ENCODE measurements at regions not wholly inside any gene's neighbourhood (a gene's known extent, or its start where the extent isn't known, plus 50 kb on each side); places are given as distances from the start of the nearest gene placed in this dataset.
A peak's percentile ranks its signal among the peaks of the same experiment; 100 is the strongest.

DNA sequence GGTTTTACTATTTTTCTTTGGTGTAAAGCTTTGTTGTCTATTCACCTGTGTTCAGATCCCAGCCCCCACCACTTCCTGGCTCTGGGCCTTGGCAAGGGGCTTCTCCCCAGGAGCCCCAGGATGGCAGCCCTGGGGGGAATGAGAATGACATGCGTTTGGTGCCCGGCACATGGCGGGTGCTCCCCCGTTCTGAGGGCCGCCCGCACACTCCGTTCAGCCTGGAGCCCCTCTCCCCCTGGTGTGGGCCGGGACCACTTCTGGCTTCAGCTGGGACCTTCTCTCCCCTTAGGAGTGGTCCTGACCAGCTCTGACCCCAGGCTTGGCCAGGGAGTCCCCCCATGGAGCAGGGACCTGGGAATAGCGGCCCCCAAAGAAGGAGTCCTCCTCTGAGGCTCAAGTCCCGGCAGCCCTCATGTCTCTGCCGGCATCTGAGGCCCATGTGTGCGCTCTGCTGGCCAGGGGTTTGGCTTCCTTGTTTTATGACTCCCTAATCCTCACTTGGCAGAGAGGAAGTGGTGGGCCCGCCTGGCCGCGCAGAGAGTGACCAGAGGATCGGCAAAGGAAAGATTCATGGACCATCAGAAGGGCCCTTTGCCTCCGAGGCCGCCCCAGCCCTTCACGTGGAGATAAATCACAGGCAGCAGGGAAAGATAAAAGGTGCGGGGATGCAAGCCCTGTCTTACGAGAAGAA, 57.0 kb upstream of the LMX1B start:
- H3K4me1 ChIP-seq = no peaks in the 10 kb centered on the region
- TF ChIP-seq, protein P1, sequence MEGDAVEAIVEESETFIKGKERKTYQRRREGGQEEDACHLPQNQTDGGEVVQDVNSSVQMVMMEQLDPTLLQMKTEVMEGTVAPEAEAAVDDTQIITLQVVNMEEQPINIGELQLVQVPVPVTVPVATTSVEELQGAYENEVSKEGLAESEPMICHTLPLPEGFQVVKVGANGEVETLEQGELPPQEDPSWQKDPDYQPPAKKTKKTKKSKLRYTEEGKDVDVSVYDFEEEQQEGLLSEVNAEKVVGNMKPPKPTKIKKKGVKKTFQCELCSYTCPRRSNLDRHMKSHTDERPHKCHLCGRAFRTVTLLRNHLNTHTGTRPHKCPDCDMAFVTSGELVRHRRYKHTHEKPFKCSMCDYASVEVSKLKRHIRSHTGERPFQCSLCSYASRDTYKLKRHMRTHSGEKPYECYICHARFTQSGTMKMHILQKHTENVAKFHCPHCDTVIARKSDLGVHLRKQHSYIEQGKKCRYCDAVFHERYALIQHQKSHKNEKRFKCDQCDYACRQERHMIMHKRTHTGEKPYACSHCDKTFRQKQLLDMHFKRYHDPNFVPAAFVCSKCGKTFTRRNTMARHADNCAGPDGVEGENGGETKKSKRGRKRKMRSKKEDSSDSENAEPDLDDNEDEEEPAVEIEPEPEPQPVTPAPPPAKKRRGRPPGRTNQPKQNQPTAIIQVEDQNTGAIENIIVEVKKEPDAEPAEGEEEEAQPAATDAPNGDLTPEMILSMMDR (IDR thresholded peaks at IDR 0.05; ENCODE audit: borderline replicate concordance) = no peak
- H3K27me3 ChIP-seq (ENCODE audit: low read depth) = peaks cover 21% of the 10 kb centered on the region
- H3K4me3 ChIP-seq = no peak overlapping the region
- H3K36me3 ChIP-seq = no peaks in the 10 kb centered on the region
- no peak for DNase-seq
- no peak overlapping the region for H3K27ac ChIP-seq (replicated peaks)
- intact Hi-C loops (cut with micrococcal nuclease) = loop anchor here (5.0 kb wide), 1 partner anchor 54 kb away; no protein-coding TSS in a partner anchor
- H3K9me3 ChIP-seq (replicated peaks) = no peaks in the 10 kb centered on the region

DNA sequence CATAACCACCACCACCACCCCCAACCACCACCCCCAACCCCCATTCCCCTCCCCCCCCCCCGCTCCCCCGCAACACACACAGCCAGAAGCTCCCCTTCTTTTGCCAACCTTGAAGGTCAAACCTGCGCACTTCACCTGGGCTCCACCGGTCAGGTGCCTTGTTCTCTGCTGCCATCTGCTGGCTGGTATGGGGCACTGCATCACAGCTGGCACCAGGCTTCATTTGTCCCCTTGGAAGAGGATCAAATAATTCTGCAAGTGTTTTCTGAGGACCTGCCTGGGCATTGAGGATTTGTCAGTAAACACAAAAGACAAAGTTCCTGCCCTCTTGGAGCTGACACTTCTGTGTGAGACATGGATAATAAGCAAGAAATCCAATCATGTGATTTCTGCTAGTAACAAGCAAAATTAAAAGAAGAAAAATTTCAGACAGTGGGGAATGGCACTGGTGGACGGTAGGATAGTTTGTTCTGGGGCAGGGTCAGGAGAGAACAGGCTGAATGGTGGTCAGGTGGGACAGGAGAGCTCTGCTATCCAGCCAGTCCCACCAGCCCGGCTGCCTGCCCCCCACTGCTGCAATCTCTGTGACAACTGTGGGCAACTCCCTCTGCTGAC, 55.6 kb upstream of the LMX1B start:
- Histone ChIP-seq H3K36me3 (no peaks in the 10 kb centered on the region), H3K9me3 (replicated peaks) (no peaks in the 10 kb centered on the region), H3K27ac (replicated peaks) (no peak overlapping the region), H3K4me1 (no peaks in the 10 kb centered on the region), H3K4me3 (no peak overlapping the region), H3K27me3 (ENCODE audit: low read depth) (peaks cover 35% of the 10 kb centered on the region)
- DNase-seq = peak; percentile 46
- TF ChIP-seq, protein P1 (IDR thresholded peaks at IDR 0.05; ENCODE audit: borderline replicate concordance) = peak; percentile 89
- intact Hi-C loops (cut with micrococcal nuclease) = loop anchor here (5.0 kb wide), 1 partner anchor 56 kb away; no protein-coding TSS in a partner anchor

DNA sequence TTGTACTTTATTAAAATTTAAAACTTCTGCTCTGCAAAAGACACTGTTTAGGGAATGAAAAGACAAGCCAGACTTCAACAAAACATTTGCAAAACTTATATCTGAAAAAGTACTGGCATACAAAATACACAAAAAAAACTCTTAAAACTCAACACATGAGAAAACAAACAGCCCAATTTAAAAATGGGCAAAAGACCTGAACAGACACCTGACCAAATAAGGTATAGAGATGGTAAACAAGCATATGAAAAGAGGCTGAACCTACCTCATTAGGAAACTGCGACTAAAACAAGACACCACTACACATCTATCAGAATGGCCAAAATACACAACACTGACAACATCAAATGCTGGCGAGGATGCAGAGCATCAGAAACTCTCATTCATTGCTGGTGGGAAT, 54.4 kb upstream of the LMX1B start:
- intact Hi-C loops (cut with micrococcal nuclease) = loop anchor here (5.0 kb wide), 1 partner anchor 57 kb away; no protein-coding TSS in a partner anchor
- peaks cover 46% of the 10 kb centered on the region for H3K27me3 ChIP-seq (ENCODE audit: low read depth)
- no peak for DNase-seq
- TF ChIP-seq, protein P1 (IDR thresholded peaks at IDR 0.05; ENCODE audit: borderline replicate concordance) = no peak
- H3K4me3 ChIP-seq = no peak overlapping the region
- no peaks in the 10 kb centered on the region for H3K4me1 ChIP-seq
- no peaks in the 10 kb centered on the region for H3K9me3 ChIP-seq (replicated peaks)
- H3K27ac ChIP-seq (replicated peaks) = no peak overlapping the region
- no peaks in the 10 kb centered on the region for H3K36me3 ChIP-seq

DNA sequence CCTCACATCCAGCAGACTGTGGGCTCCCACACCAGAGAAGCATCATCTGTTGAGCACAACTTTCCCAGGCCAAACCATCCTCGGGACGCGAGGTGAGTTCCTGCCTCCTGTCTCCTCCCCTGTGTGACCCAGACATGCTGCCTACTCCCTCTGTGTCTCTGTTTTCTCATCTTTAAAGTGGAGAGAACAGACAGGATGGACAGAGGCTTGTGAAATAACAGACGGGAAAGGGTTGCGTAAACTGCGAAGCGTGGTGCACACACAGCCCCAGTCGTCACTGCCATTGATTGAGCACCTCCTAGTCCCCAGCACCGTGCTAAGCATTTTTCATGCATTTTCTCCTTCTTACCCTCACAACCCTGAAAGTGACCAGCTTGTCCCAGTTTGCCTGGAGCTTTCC, 52.1 kb upstream of the LMX1B start:
- Histone ChIP-seq H3K36me3 (no peaks in the 10 kb centered on the region), H3K9me3 (replicated peaks) (no peaks in the 10 kb centered on the region), H3K4me1 (no peaks in the 10 kb centered on the region), H3K4me3 (no peak overlapping the region), H3K27ac (replicated peaks) (no peak overlapping the region), H3K27me3 (ENCODE audit: low read depth) (peaks cover 68% of the 10 kb centered on the region)
- DNase-seq = no peak
- intact Hi-C loops (cut with micrococcal nuclease) = no loop called here
- TF ChIP-seq, protein P1 (IDR thresholded peaks at IDR 0.05; ENCODE audit: borderline replicate concordance) = no peak

DNA sequence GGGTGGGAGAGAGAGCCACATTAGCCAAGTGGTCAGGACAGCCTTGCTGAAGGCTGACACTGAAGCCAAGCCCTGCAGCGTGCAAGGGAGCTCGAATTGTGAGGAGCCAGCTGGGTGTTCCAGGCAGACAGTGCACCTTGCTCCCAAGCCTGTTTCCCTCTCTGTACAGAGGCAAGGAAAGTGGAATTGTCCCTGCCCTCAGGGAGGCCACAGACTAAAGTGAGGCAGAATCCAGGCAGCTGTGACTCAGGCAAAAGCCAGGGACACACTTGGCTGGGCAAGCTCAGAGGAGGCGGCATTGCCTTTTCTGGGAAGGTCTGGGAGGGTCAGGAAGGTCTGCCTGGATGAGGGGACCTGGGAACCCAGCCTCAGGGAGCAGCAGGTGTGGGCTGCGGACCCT, 50.2 kb upstream of the LMX1B start:
- H3K4me3 ChIP-seq = no peak overlapping the region
- no peak for DNase-seq
- no peaks in the 10 kb centered on the region for H3K4me1 ChIP-seq
- no peaks in the 10 kb centered on the region for H3K36me3 ChIP-seq
- intact Hi-C loops (cut with micrococcal nuclease) = no loop called here
- peaks cover 77% of the 10 kb centered on the region for H3K27me3 ChIP-seq (ENCODE audit: low read depth)
- H3K9me3 ChIP-seq (replicated peaks) = no peaks in the 10 kb centered on the region
- TF ChIP-seq, protein P1 (IDR thresholded peaks at IDR 0.05; ENCODE audit: borderline replicate concordance) = no peak
- H3K27ac ChIP-seq (replicated peaks) = no peak overlapping the region

Measured in left ventricle myocardium inferior (tissue), 1 donor.